PFSK-1 (cell line): ENCODE measurements at regions not wholly inside any gene's neighbourhood (a gene's known extent, or its start where the extent isn't known, plus 50 kb on each side); places are given as distances from the start of the nearest gene placed in this dataset.

ENCODE experiments used
- FOXP2 ChIP-seq: optimal IDR thresholded peaks from 2 replicates; pipeline ENCODE3; 2011; ENCODE audit warnings: borderline replicate concordance, control low read depth, inconsistent platforms; ENCODE audit not compliant: insufficient read depth; ENCODE audit errors: extremely low read length, extremely low read depth
- POLR2AphosphoS5 ChIP-seq: IDR thresholded peaks from 2 replicates; pipeline ENCODE4 v1.6.1; 2012; ENCODE audit warnings: low read depth, mild to moderate bottlenecking, control low read depth, low read length, moderate library complexity
- REST ChIP-seq, 2 experiments: IDR thresholded peaks; 2 replicates each; pipeline versions ENCODE4 v1.6.1 to v1.8.0; 2011 to 2012; ENCODE audit warnings: low read depth in 2 of 2, low read length in 2 of 2, control low read depth in 1 of 2, inconsistent platforms in 1 of 2, mild to moderate bottlenecking in 1 of 2, moderate library complexity in 1 of 2; ENCODE audit not compliant: insufficient read depth in 1 of 2
- TAF1 ChIP-seq: IDR thresholded peaks from 2 replicates; pipeline ENCODE4 v1.6.1; 2012; ENCODE audit warnings: low read length, control low read depth, borderline replicate concordance; ENCODE audit not compliant: insufficient read depth

GRCh38 chr7:51452694-51453093, 136.1 kb upstream of the COBL start:
- TF ChIP-seq POLR2AphosphoS5 (no peak), TAF1 (no peak), FOXP2 (no peak), REST (IDR thresholded peaks at IDR 0.05; ENCODE audit: insufficient read depth in 1 of 2, low read depth in 2 of 2, low read length in 2 of 2) (no peak)
